ENCODE measurements at regions not wholly inside any gene's neighbourhood (a gene's known extent, or its start where the extent isn't known, plus 50 kb on each side); places are given as distances from the start of the nearest gene placed in this dataset.

GRCh38 chr2:150916467-150917396 lies 344.9 kb downstream of the RBM43 start:
- Histone ChIP-seq H3K27me3 (ENCODE audit: insufficient read depth, low read length) (no peaks in the 10 kb centered on the region), H3K79me2 (ENCODE audit: insufficient read depth, low read length) (no peaks in the 10 kb centered on the region), H3K4me1 (ENCODE audit: insufficient read depth, low read length, severe bottlenecking) (no peaks in the 10 kb centered on the region), H4K20me1 (ENCODE audit: insufficient read depth, low read length) (no peaks in the 10 kb centered on the region), H3K9me3 (ENCODE audit: low read length) (no peaks in the 10 kb centered on the region), H3K4me2 (ENCODE audit: low read length) (no peak overlapping the region), H2AFZ (ENCODE audit: low read length) (no peak overlapping the region), H3K27ac (ENCODE audit: low read depth, low read length, poor library complexity, severe bottlenecking) (no peak overlapping the region), H3F3A (ENCODE audit: insufficient read depth, low read length) (no peaks in the 10 kb centered on the region), H3K4me3 (ENCODE audit: low read depth, low read length, poor library complexity, severe bottlenecking) (no peak overlapping the region), H3K9me2 (ENCODE audit: low read depth, low read length) (no peaks in the 10 kb centered on the region), H3K36me3 (ENCODE audit: insufficient read depth, low read length) (no peaks in the 10 kb centered on the region), H3K9ac (ENCODE audit: low read length) (no peak overlapping the region)
- TF ChIP-seq EZH2 (IDR thresholded peaks at IDR 0.05; ENCODE audit: borderline replicate concordance, low read length) = no peak
- TF ChIP-seq, protein P1, sequence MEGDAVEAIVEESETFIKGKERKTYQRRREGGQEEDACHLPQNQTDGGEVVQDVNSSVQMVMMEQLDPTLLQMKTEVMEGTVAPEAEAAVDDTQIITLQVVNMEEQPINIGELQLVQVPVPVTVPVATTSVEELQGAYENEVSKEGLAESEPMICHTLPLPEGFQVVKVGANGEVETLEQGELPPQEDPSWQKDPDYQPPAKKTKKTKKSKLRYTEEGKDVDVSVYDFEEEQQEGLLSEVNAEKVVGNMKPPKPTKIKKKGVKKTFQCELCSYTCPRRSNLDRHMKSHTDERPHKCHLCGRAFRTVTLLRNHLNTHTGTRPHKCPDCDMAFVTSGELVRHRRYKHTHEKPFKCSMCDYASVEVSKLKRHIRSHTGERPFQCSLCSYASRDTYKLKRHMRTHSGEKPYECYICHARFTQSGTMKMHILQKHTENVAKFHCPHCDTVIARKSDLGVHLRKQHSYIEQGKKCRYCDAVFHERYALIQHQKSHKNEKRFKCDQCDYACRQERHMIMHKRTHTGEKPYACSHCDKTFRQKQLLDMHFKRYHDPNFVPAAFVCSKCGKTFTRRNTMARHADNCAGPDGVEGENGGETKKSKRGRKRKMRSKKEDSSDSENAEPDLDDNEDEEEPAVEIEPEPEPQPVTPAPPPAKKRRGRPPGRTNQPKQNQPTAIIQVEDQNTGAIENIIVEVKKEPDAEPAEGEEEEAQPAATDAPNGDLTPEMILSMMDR (IDR thresholded peaks at IDR 0.05; ENCODE audit: low read length) = no peak

- no peak overlapping the region for H3K27ac ChIP-seq (ENCODE audit: low read depth, low read length, poor library complexity, severe bottlenecking)
- no peaks in the 10 kb centered on the region for H3K9me3 ChIP-seq (ENCODE audit: low read length)
- no peaks in the 10 kb centered on the region for H3K4me1 ChIP-seq (ENCODE audit: insufficient read depth, low read length, severe bottlenecking)
- no peaks in the 10 kb centered on the region for H3K27me3 ChIP-seq (ENCODE audit: insufficient read depth, low read length)
- H3F3A ChIP-seq (ENCODE audit: insufficient read depth, low read length) = no peaks in the 10 kb centered on the region
- no peak overlapping the region for H3K4me2 ChIP-seq (ENCODE audit: low read length)
- no peaks in the 10 kb centered on the region for H4K20me1 ChIP-seq (ENCODE audit: insufficient read depth, low read length)
- H3K4me3 ChIP-seq (ENCODE audit: low read depth, low read length, poor library complexity, severe bottlenecking) = no peak overlapping the region
- no peak overlapping the region for H2AFZ ChIP-seq (ENCODE audit: low read length)
- no peak for TF ChIP-seq EZH2 (IDR thresholded peaks at IDR 0.05; ENCODE audit: borderline replicate concordance, low read length)
- H3K79me2 ChIP-seq (ENCODE audit: insufficient read depth, low read length) = no peaks in the 10 kb centered on the region
- no peak overlapping the region for H3K9ac ChIP-seq (ENCODE audit: low read length)
- no peaks in the 10 kb centered on the region for H3K36me3 ChIP-seq (ENCODE audit: insufficient read depth, low read length)
- H3K9me2 ChIP-seq (ENCODE audit: low read depth, low read length) = no peaks in the 10 kb centered on the region
Observed at GRCh38 chr2:150911766-150912280, 349.8 kb downstream of the RBM43 start.

DNA sequence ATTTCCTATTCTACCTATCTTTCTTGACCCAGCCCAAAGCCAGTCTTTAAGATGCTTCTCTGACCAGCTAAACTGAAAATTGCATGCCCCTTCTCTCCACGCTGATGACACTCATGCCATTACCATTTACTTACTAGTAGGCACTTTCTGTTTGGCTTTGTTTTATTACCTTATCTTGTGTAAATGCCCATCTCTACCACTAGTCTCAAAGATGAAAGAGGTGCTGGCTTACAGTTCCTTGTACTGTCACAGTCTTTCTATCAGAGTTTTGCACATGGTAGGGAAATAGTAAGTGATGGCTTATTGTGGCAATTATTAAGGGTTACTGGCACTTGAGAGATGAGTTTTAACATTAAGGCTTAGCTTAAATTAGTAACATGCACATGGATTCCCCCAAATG lies 352.1 kb downstream of the RBM43 start:
- Histone ChIP-seq H3K36me3 (ENCODE audit: insufficient read depth, low read length) (no peaks in the 10 kb centered on the region), H3K79me2 (ENCODE audit: insufficient read depth, low read length) (no peaks in the 10 kb centered on the region), H3K9me3 (ENCODE audit: low read length) (no peaks in the 10 kb centered on the region), H4K20me1 (ENCODE audit: insufficient read depth, low read length) (no peaks in the 10 kb centered on the region), H2AFZ (ENCODE audit: low read length) (no peak overlapping the region), H3K9ac (ENCODE audit: low read length) (no peak overlapping the region), H3K4me2 (ENCODE audit: low read length) (no peak overlapping the region), H3F3A (ENCODE audit: insufficient read depth, low read length) (no peaks in the 10 kb centered on the region), H3K4me3 (ENCODE audit: low read depth, low read length, poor library complexity, severe bottlenecking) (no peak overlapping the region), H3K4me1 (ENCODE audit: insufficient read depth, low read length, severe bottlenecking) (no peaks in the 10 kb centered on the region), H3K9me2 (ENCODE audit: low read depth, low read length) (no peaks in the 10 kb centered on the region), H3K27ac (ENCODE audit: low read depth, low read length, poor library complexity, severe bottlenecking) (no peak overlapping the region), H3K27me3 (ENCODE audit: insufficient read depth, low read length) (no peaks in the 10 kb centered on the region)
- TF ChIP-seq EZH2 (IDR thresholded peaks at IDR 0.05; ENCODE audit: borderline replicate concordance, low read length) = no peak
- TF ChIP-seq, protein P1 (IDR thresholded peaks at IDR 0.05; ENCODE audit: low read length) = no peak; the same call in 1 of the 2 replicates
